B cell (primary cell): ENCODE measurements at regions not wholly inside any gene's neighbourhood (a gene's known extent, or its start where the extent isn't known, plus 50 kb on each side); places are given as distances from the start of the nearest gene placed in this dataset.

Experiments
- ATAC-seq: fragments of 200-7000 bp; cut with Tn5 transposase; one replicate; pipeline ENCODE4 v1.10.0; 2021; ENCODE audit warnings: low read depth, mild to moderate bottlenecking, moderate number of reproducible peaks, moderate library complexity
- CTCF ChIA-PET: fragments of 350-600 bp; sonication (Branson Sonifier 250); formaldehyde crosslinking; loops from one replicate; lab custom pipeline; 2021; ENCODE audit warnings: antibody characterized with exemption, inconsistent platforms; lab: Charles Lee
- POLR2A ChIA-PET: fragments of 350-600 bp; sonication (Branson Sonifier 250); formaldehyde crosslinking; loops from one replicate; lab custom pipeline; 2021; ENCODE audit warnings: antibody characterized with exemption; lab: Charles Lee
- DNase-seq: peaks from one replicate; pipeline ENCODE4 v3.0.0; 2013
- H2AFZ ChIP-seq: 2 replicates; pipeline ENCODE4 v1.6.1; 2012; ENCODE audit warnings: mild to moderate bottlenecking, low read depth, low read length; ENCODE audit not compliant: insufficient read depth, poor library complexity, severe bottlenecking
- H3K27ac ChIP-seq, 2 donors: 1 replicate in 1 of 2; 2 replicates in 1 of 2; pipeline ENCODE4 v1.5.1; 2012 to 2013; ENCODE audit warnings: low read length in 2 of 2, mild to moderate bottlenecking in 2 of 2, moderate library complexity in 1 of 2
- H3K27me3 ChIP-seq, 4 experiments: fragments of 200-600 bp in 1 of 4; sonication (generic) in 1 of 4; replicated peaks in 1 of 4; 1 replicate in 2 of 4; 2 replicates in 2 of 4; pipeline versions ENCODE4 v1.6.1 to v1.7.0; 2013 to 2016; ENCODE audit warnings: low read length in 3 of 4, mild to moderate bottlenecking in 2 of 4, mixed read lengths in 1 of 4, moderate library complexity in 1 of 4; ENCODE audit not compliant: insufficient read depth in 4 of 4, control insufficient read depth in 3 of 4; ENCODE audit errors: control extremely low read depth in 1 of 4
- H3K36me3 ChIP-seq, 2 experiments: replicated peaks in 1 of 2; 1 replicate in 1 of 2; 2 replicates in 1 of 2; pipeline versions ENCODE4 v1.6.1 to v1.7.1; 2013; ENCODE audit warnings: low read length in 1 of 2; ENCODE audit not compliant: insufficient read depth in 2 of 2, control insufficient read depth in 1 of 2; ENCODE audit errors: control extremely low read depth in 1 of 2, extremely low read depth in 1 of 2
- H3K4me1 ChIP-seq, 2 donors: fragments of 200-600 bp in 1 of 2; sonication (generic) in 1 of 2; 1 replicate in 1 of 2; 2 replicates in 1 of 2; pipeline versions ENCODE4 v1.5.1 to v1.6.1; 2013 to 2017; ENCODE audit warnings: low read length in 2 of 2; ENCODE audit not compliant: control insufficient read depth in 2 of 2, insufficient read depth in 2 of 2
- H3K4me2 ChIP-seq: replicated peaks from 2 replicates; pipeline ENCODE3; 2012; ENCODE audit warnings: mild to moderate bottlenecking, low read depth, low read length; ENCODE audit not compliant: poor library complexity, severe bottlenecking
- H3K4me3 ChIP-seq, 5 experiments: fragments of 200-600 bp in 1 of 5; sonication (generic) in 1 of 5; 1 replicate in 3 of 5; 2 replicates in 2 of 5; pipeline versions ENCODE4 v1.5.1 to v1.7.0; 2011 to 2016; ENCODE audit warnings: low read length in 4 of 5, mild to moderate bottlenecking in 4 of 5, low read depth in 2 of 5, control low read depth in 1 of 5, moderate library complexity in 1 of 5; ENCODE audit not compliant: insufficient read depth in 1 of 5; ENCODE audit errors: control extremely low read depth in 1 of 5, extremely low read depth in 1 of 5
- H3K79me2 ChIP-seq: fragments of 200-600 bp; sonication (generic); one replicate; pipeline ENCODE4 v1.6.0; 2016; ENCODE audit warnings: low read length; ENCODE audit not compliant: control insufficient read depth, insufficient read depth
- H3K9ac ChIP-seq: fragments of 200-600 bp; sonication (generic); 2 replicates; pipeline ENCODE4 v1.6.1; 2017; ENCODE audit warnings: mild to moderate bottlenecking, low read length, moderate library complexity
- H3K9me3 ChIP-seq, 3 donors: one replicate each; pipeline versions ENCODE4 v1.6.1 to v1.7.1; 2013; ENCODE audit warnings: low read length in 2 of 3; ENCODE audit not compliant: control insufficient read depth in 2 of 3, insufficient read depth in 1 of 3; ENCODE audit errors: control extremely low read depth in 1 of 3
- H4K20me1 ChIP-seq: 2 replicates; pipeline ENCODE4 v1.6.0; 2012; ENCODE audit warnings: mild to moderate bottlenecking, low read length; ENCODE audit not compliant: insufficient read depth, control insufficient read depth, poor library complexity, severe bottlenecking
- H3K27ac Mint-ChIP-seq: one replicate; pipeline ENCODE4 v1.8.0; 2021; ENCODE audit warnings: mixed read lengths
- H3K27me3 Mint-ChIP-seq: one replicate; pipeline ENCODE4 v1.8.0; 2021; ENCODE audit warnings: mixed read lengths
- H3K4me1 Mint-ChIP-seq: one replicate; pipeline ENCODE4 v1.8.0; 2021; ENCODE audit warnings: mixed read lengths
- H3K4me3 Mint-ChIP-seq: one replicate; pipeline ENCODE4 v1.8.0; 2021; ENCODE audit warnings: mixed read lengths
- H3K9me3 Mint-ChIP-seq: one replicate; pipeline ENCODE4 v1.8.0; 2022; ENCODE audit warnings: mixed read lengths; ENCODE audit not compliant: insufficient read depth
- CTCF ChIP-seq: fragments of 200-600 bp; IDR thresholded peaks from one replicate; pipeline ENCODE4 v1.8.0; 2022; ENCODE audit warnings: antibody characterized with exemption, mild to moderate bottlenecking
- EZH2 ChIP-seq: IDR thresholded peaks from 2 replicates; pipeline ENCODE4 v1.6.1; 2012; ENCODE audit warnings: borderline replicate concordance, low read depth, mild to moderate bottlenecking, moderate library complexity, low read length; ENCODE audit not compliant: insufficient read depth, poor library complexity, severe bottlenecking
- WGBS: methylation state at CpG from one replicate; pipeline ENCODE4 v1.1.5; 2013; ENCODE audit warnings: missing lambda C conversion rate; ENCODE audit not compliant: insufficient coverage; 5-methylcytosine and 5-hydroxymethylcytosine counted together
- intact Hi-C: fragments of 100-400 bp; cut with micrococcal nuclease; formaldehyde crosslinking; loops from one replicate; pipeline ENCODE4 v1.10.0; 2022

- H2AFZ ChIP-seq: no peak overlapping the region
- no peak overlapping the region for H3K9ac ChIP-seq
- ChIA-PET POLR2A (no interaction called here), CTCF (interaction anchor here (1.1 kb wide), 1 partner anchor 300 kb away, joined by 3 read pairs; no protein-coding TSS in a partner anchor)
- no peak overlapping the region for H3K27ac Mint-ChIP-seq
- DNase-seq (no peak), ATAC-seq (no peak)
- no peak overlapping the region for H3K4me2 ChIP-seq
- no peaks in the 10 kb centered on the region for H3K36me3 ChIP-seq
- H3K9me3 ChIP-seq: no peaks in the 10 kb centered on the region
- intact Hi-C loops: no loop called here
- no peaks in the 10 kb centered on the region for H3K79me2 ChIP-seq
- H3K4me3 ChIP-seq: no peak overlapping the region
- no peak overlapping the region for H3K27ac ChIP-seq
- WGBS: 100% methylated on average over 3 of the region's 4 CpGs
- H3K27me3 ChIP-seq: no peaks in the 10 kb centered on the region
- no peaks in the 10 kb centered on the region for H4K20me1 ChIP-seq
- no peaks in the 10 kb centered on the region for H3K9me3 Mint-ChIP-seq
- H3K4me3 Mint-ChIP-seq: no peak overlapping the region
- peaks cover 3% of the 10 kb centered on the region for H3K27me3 Mint-ChIP-seq
- no peaks in the 10 kb centered on the region for H3K4me1 ChIP-seq
- no peak for TF ChIP-seq EZH2
- TF ChIP-seq CTCF: no peak
- H3K4me1 Mint-ChIP-seq: no peaks in the 10 kb centered on the region
Observed at GRCh38 chr2:126828051-126828450, 70.6 kb upstream of the TEX51 start.

GRCh38 chr2:126828491-126828890 is 70.2 kb upstream of the TEX51 start:
- Histone ChIP-seq H3K27ac (no peak overlapping the region), H3K36me3 (no peaks in the 10 kb centered on the region), H3K4me1 (no peaks in the 10 kb centered on the region), H3K9ac (no peak overlapping the region), H4K20me1 (no peaks in the 10 kb centered on the region), H3K4me3 (no peak overlapping the region), H3K27me3 (no peaks in the 10 kb centered on the region), H3K9me3 (no peaks in the 10 kb centered on the region), H3K79me2 (no peaks in the 10 kb centered on the region), H2AFZ (no peak overlapping the region), H3K4me2 (no peak overlapping the region)
- TF ChIP-seq EZH2 (no peak), CTCF (no peak)
- Mint-ChIP-seq H3K27me3 (no peaks in the 10 kb centered on the region), H3K27ac (no peak overlapping the region), H3K4me3 (no peak overlapping the region), H3K9me3 (no peaks in the 10 kb centered on the region), H3K4me1 (no peaks in the 10 kb centered on the region)
- WGBS: no CpG with 5 or more reads among the region's 4 CpGs
- DNase-seq (no peak), ATAC-seq (no peak)
- ChIA-PET CTCF (no interaction called here), POLR2A (no interaction called here)
- intact Hi-C loops: no loop called here
